Neural cell (in vitro differentiated cells): ENCODE measurements at regions not wholly inside any gene's neighbourhood (a gene's known extent, or its start where the extent isn't known, plus 50 kb on each side); places are given as distances from the start of the nearest gene placed in this dataset.

ENCODE experiments used
- H2AFZ ChIP-seq: fragments of 200-600, 300-800 bp; sonication (generic), shearing (Covaris generic); 2 replicates; pipeline ENCODE4 v1.6.0; 2014; ENCODE audit warnings: low read depth, mild to moderate bottlenecking, antibody characterized with exemption, low read length, moderate library complexity
- H3F3A ChIP-seq: fragments of 200-600 bp; shearing (Covaris generic); 2 replicates; pipeline ENCODE4 v1.6.1; 2016; ENCODE audit warnings: mild to moderate bottlenecking, moderate library complexity, mixed read lengths, antibody characterized with exemption, low read length; ENCODE audit not compliant: insufficient read depth, poor library complexity, severe bottlenecking
- H3K27ac ChIP-seq: fragments of 200-600, 300-800 bp; sonication (generic), shearing (Covaris generic); 2 replicates; pipeline ENCODE4 v1.5.1; 2014; ENCODE audit warnings: mild to moderate bottlenecking, low read length, moderate library complexity
- H3K27me3 ChIP-seq: fragments of 300-800, 200-600 bp; sonication (generic), shearing (Covaris generic); 2 replicates; pipeline ENCODE4 v1.6.0; 2014; ENCODE audit warnings: mild to moderate bottlenecking, low read depth, low read length, moderate library complexity; ENCODE audit not compliant: insufficient read depth
- H3K36me3 ChIP-seq: fragments of 300-800, 200-600 bp; sonication (generic), shearing (Covaris generic); 2 replicates; pipeline ENCODE4 v1.5.1; 2014; ENCODE audit warnings: mild to moderate bottlenecking, antibody characterized with exemption, low read length, moderate library complexity; ENCODE audit not compliant: insufficient read depth
- H3K4me2 ChIP-seq: fragments of 300-800, 200-600 bp; sonication (generic), shearing (Covaris generic); 2 replicates; pipeline ENCODE4 v1.6.0; 2014; ENCODE audit warnings: mild to moderate bottlenecking, low read length
- H3K4me3 ChIP-seq: fragments of 300-800, 200-600 bp; sonication (generic), shearing (Covaris generic); 2 replicates; pipeline ENCODE4 v1.5.1; 2014; ENCODE audit warnings: mild to moderate bottlenecking, low read length, moderate library complexity
- H3K79me2 ChIP-seq: fragments of 200-600 bp; shearing (Covaris generic); replicated peaks from 2 replicates; pipeline ENCODE4 v1.6.0; 2014; ENCODE audit warnings: mild to moderate bottlenecking, low read length, moderate library complexity; ENCODE audit not compliant: insufficient read depth
- H3K9ac ChIP-seq: fragments of 300-800, 200-600 bp; sonication (generic), shearing (Covaris generic); 2 replicates; pipeline ENCODE4 v1.6.1; 2016; ENCODE audit warnings: mild to moderate bottlenecking, low read length, mixed read lengths
- H3K9me2 ChIP-seq: fragments of 200-600 bp; shearing (Covaris generic); 2 replicates; pipeline ENCODE4 v1.6.1; 2016; ENCODE audit warnings: mild to moderate bottlenecking, low read length, mixed read lengths; ENCODE audit not compliant: insufficient read depth
- H3K9me3 ChIP-seq: fragments of 200-600, 300-800 bp; sonication (generic), shearing (Covaris generic); 2 replicates; pipeline ENCODE4 v1.6.1; 2016; ENCODE audit warnings: mild to moderate bottlenecking, mixed run types, low read length, moderate library complexity, mixed read lengths
- H4K20me1 ChIP-seq: fragments of 200-600 bp; shearing (Covaris generic); 2 replicates; pipeline ENCODE4 v1.6.1; 2016; ENCODE audit warnings: mild to moderate bottlenecking, mixed run types; ENCODE audit not compliant: insufficient read depth
- EP300 ChIP-seq: fragments of 450-650 bp; conservative IDR thresholded peaks from 2 replicates; pipeline ENCODE4 v1.6.1; 2014; ENCODE audit warnings: antibody characterized with exemption, mild to moderate bottlenecking, moderate library complexity; ENCODE audit not compliant: poor library complexity, severe bottlenecking
- EZH2 ChIP-seq: fragments of 200-600, 300-800 bp; shearing (Covaris generic), sonication (generic); IDR thresholded peaks from 2 replicates; pipeline ENCODE4 v1.6.1; 2014; ENCODE audit warnings: antibody characterized with exemption, low read length, borderline replicate concordance, mild to moderate bottlenecking; ENCODE audit not compliant: insufficient read depth, poor library complexity, severe bottlenecking
- MXI1 ChIP-seq: fragments of 450-650 bp; conservative IDR thresholded peaks from 2 replicates; pipeline ENCODE4 v1.6.1; 2014; ENCODE audit warnings: antibody characterized with exemption, mild to moderate bottlenecking; ENCODE audit not compliant: poor library complexity, severe bottlenecking
- POLR2AphosphoS5 ChIP-seq: IDR thresholded peaks from 2 replicates; pipeline ENCODE4 v1.6.1; 2012
- RAD21 ChIP-seq: fragments of 450-650 bp; conservative IDR thresholded peaks from 2 replicates; pipeline ENCODE4 v1.6.1; 2014; ENCODE audit warnings: antibody characterized with exemption, mild to moderate bottlenecking, moderate library complexity
- SMC3 ChIP-seq: fragments of 450-650 bp; conservative IDR thresholded peaks from 2 replicates; pipeline ENCODE4 v1.6.1; 2014; ENCODE audit warnings: antibody characterized with exemption, mild to moderate bottlenecking, moderate library complexity; ENCODE audit not compliant: poor library complexity
- TAF1 ChIP-seq: IDR thresholded peaks from 2 replicates; pipeline ENCODE4 v1.6.1; 2012; ENCODE audit warnings: low read depth
- TF ChIP-seq, protein P1 (sequence below): fragments of 450-650 bp; IDR thresholded peaks from 2 replicates; pipeline ENCODE4 v1.5.1; 2014; ENCODE audit warnings: antibody characterized with exemption, mild to moderate bottlenecking, moderate library complexity; ENCODE audit not compliant: poor library complexity, severe bottlenecking
- TF ChIP-seq, protein P2 (sequence below): IDR thresholded peaks from 2 replicates; pipeline ENCODE4 v1.6.1; 2012; ENCODE audit warnings: borderline replicate concordance

DNA sequence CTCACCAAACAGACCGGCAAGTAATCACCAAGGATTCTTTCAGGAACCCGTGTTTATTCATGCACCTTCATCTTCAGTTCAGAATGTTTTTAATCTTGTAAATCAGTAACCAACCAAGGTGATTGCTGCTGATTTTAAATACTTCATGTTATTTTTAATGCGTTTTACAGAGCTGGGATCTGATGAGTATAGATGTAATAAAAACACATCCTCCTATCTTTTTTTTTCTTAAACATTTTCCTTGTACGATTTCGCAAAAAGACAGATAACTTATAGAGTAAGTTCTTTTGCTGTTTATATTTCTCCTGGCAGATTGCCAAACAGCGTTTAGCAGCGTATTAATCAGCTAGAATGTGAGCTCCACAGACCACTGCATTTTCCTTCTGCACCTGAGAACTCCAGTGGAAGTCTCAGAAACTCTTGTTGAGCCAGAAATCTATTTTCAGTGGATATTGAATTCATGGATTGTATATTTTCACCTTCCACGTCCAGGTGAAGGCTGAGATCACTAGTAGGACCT, 397.8 kb upstream of the NRP1 start (continued):
- TF ChIP-seq, protein P1, sequence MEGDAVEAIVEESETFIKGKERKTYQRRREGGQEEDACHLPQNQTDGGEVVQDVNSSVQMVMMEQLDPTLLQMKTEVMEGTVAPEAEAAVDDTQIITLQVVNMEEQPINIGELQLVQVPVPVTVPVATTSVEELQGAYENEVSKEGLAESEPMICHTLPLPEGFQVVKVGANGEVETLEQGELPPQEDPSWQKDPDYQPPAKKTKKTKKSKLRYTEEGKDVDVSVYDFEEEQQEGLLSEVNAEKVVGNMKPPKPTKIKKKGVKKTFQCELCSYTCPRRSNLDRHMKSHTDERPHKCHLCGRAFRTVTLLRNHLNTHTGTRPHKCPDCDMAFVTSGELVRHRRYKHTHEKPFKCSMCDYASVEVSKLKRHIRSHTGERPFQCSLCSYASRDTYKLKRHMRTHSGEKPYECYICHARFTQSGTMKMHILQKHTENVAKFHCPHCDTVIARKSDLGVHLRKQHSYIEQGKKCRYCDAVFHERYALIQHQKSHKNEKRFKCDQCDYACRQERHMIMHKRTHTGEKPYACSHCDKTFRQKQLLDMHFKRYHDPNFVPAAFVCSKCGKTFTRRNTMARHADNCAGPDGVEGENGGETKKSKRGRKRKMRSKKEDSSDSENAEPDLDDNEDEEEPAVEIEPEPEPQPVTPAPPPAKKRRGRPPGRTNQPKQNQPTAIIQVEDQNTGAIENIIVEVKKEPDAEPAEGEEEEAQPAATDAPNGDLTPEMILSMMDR: no peak

DNA sequence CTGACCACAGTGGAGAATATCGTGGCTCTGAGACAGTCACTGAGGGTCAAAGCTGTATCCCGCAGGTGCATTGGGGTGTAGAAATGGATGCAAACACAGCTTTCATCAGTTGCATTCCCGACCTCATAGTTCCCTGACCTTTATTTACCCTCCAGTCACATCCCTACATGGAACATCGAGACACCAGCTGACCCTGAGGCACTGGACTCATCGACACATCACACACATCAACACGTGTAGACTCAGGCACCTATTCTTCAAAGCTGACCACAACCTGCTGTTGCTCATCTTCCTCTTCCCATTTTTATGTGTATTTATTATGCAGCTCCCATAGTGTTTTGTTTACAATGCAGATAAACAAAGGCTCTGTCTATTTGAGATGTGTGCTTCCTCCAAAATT, 396.9 kb upstream of the NRP1 start:
- H4K20me1 ChIP-seq: no peaks in the 10 kb centered on the region
- H3K27me3 ChIP-seq: no peaks in the 10 kb centered on the region
- no peak overlapping the region for H3K9ac ChIP-seq
- H3K4me3 ChIP-seq: no peak overlapping the region
- H3K9me3 ChIP-seq: no peaks in the 10 kb centered on the region
- TF ChIP-seq MXI1: no peak
- TF ChIP-seq, protein P1: no peak
- TF ChIP-seq TAF1: no peak
- TF ChIP-seq RAD21: no peak
- no peak for TF ChIP-seq POLR2AphosphoS5
- no peak for TF ChIP-seq EZH2
- no peak for TF ChIP-seq EP300
- TF ChIP-seq, protein P2, sequence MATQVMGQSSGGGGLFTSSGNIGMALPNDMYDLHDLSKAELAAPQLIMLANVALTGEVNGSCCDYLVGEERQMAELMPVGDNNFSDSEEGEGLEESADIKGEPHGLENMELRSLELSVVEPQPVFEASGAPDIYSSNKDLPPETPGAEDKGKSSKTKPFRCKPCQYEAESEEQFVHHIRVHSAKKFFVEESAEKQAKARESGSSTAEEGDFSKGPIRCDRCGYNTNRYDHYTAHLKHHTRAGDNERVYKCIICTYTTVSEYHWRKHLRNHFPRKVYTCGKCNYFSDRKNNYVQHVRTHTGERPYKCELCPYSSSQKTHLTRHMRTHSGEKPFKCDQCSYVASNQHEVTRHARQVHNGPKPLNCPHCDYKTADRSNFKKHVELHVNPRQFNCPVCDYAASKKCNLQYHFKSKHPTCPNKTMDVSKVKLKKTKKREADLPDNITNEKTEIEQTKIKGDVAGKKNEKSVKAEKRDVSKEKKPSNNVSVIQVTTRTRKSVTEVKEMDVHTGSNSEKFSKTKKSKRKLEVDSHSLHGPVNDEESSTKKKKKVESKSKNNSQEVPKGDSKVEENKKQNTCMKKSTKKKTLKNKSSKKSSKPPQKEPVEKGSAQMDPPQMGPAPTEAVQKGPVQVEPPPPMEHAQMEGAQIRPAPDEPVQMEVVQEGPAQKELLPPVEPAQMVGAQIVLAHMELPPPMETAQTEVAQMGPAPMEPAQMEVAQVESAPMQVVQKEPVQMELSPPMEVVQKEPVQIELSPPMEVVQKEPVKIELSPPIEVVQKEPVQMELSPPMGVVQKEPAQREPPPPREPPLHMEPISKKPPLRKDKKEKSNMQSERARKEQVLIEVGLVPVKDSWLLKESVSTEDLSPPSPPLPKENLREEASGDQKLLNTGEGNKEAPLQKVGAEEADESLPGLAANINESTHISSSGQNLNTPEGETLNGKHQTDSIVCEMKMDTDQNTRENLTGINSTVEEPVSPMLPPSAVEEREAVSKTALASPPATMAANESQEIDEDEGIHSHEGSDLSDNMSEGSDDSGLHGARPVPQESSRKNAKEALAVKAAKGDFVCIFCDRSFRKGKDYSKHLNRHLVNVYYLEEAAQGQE: no peak
- TF ChIP-seq SMC3: no peak
- no peak overlapping the region for H3K27ac ChIP-seq
- H3K4me2 ChIP-seq: no peak overlapping the region
- no peaks in the 10 kb centered on the region for H3K79me2 ChIP-seq
- H3F3A ChIP-seq: no peaks in the 10 kb centered on the region
- H3K36me3 ChIP-seq: no peaks in the 10 kb centered on the region
- no peak overlapping the region for H2AFZ ChIP-seq
- H3K9me2 ChIP-seq: no peaks in the 10 kb centered on the region

DNA sequence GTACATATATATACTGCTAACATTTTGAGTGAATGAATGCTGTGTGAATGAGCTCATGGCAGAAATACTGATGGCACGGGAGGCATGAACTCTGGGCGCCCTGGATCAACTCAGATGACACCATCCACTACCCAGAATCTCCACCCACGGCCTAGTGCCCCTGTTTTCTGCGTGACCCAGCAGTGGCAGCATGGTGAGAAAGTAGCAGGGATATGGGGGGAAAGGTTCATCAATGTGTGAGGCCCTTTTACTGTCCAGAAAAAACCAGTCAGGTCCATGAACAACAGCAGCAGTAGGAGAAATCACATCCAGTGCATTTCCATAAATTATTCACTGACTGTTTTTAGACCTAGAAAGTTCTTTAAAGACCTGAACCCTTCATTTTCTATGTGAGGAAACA, 391.0 kb upstream of the NRP1 start:
- no peaks in the 10 kb centered on the region for H4K20me1 ChIP-seq
- H3F3A ChIP-seq: no peaks in the 10 kb centered on the region
- no peak overlapping the region for H3K27ac ChIP-seq
- no peaks in the 10 kb centered on the region for H3K79me2 ChIP-seq
- no peak overlapping the region for H2AFZ ChIP-seq
- H3K27me3 ChIP-seq: no peaks in the 10 kb centered on the region
- no peaks in the 10 kb centered on the region for H3K36me3 ChIP-seq
- TF ChIP-seq POLR2AphosphoS5 (no peak), TAF1 (no peak), MXI1 (no peak), SMC3 (no peak), RAD21 (no peak), EZH2 (no peak), EP300 (no peak)
- TF ChIP-seq, protein P1: no peak
- TF ChIP-seq, protein P2: no peak
- no peak overlapping the region for H3K4me3 ChIP-seq
- H3K9ac ChIP-seq: no peak overlapping the region
- H3K4me2 ChIP-seq: no peak overlapping the region
- no peaks in the 10 kb centered on the region for H3K9me3 ChIP-seq
- H3K9me2 ChIP-seq: no peaks in the 10 kb centered on the region
